Tibial artery (tissue), 4 donors: ENCODE measurements at regions not wholly inside any gene's neighbourhood (a gene's known extent, or its start where the extent isn't known, plus 50 kb on each side); places are given as distances from the start of the nearest gene placed in this dataset.

ENCODE experiments used
- DNase-seq, 2 donors: peaks; one replicate each; pipeline ENCODE4 v3.0.0-alpha.2; 2019
- H3K27ac ChIP-seq, 2 donors: fragments of 200-600 bp; sonication (generic) in 1 of 2; 1 replicate in 1 of 2; 2 replicates in 1 of 2; pipeline ENCODE4 v1.5.1; 2018 to 2019; ENCODE audit warnings: mild to moderate bottlenecking in 1 of 2
- H3K27me3 ChIP-seq, 2 donors: fragments of 200-600 bp; sonication (generic) in 1 of 2; one replicate each; pipeline versions ENCODE4 v1.5.1 to v1.6.0; 2016 to 2019
- H3K36me3 ChIP-seq, 3 donors: fragments of 200-600 bp; sonication (generic) in 2 of 3; one replicate each; pipeline ENCODE4 v1.5.1; 2016 to 2019; ENCODE audit warnings: mild to moderate bottlenecking in 2 of 3
- H3K4me1 ChIP-seq, 4 donors: fragments of 200-600 bp; sonication (generic) in 2 of 4; 1 replicate in 3 of 4; 2 replicates in 1 of 4; pipeline ENCODE4 v1.5.1; 2016 to 2019
- H3K4me3 ChIP-seq, 2 donors: fragments of 200-600 bp; sonication (generic) in 1 of 2; 1 replicate in 1 of 2; 2 replicates in 1 of 2; pipeline ENCODE4 v1.5.1; 2018 to 2019; ENCODE audit warnings: mild to moderate bottlenecking in 2 of 2
- H3K9me3 ChIP-seq, 3 donors: fragments of 200-600 bp; sonication (generic) in 1 of 3; one replicate each; pipeline ENCODE4 v1.5.1; 2016 to 2019
- CTCF ChIP-seq, 2 experiments: fragments of 200-600 bp in 1 of 2; fragments of 450-650 bp in 1 of 2; IDR thresholded peaks; one replicate each; pipeline ENCODE4 v1.5.1; 2017 to 2019; ENCODE audit warnings: antibody characterized with exemption in 2 of 2, mild to moderate bottlenecking in 1 of 2, moderate library complexity in 1 of 2
- intact Hi-C: fragments of 100-400 bp; cut with DNase I; formaldehyde crosslinking; loops from one replicate; pipeline ENCODE4 v1.15.0; 2023; ENCODE audit warnings: low total_unique reads

DNA sequence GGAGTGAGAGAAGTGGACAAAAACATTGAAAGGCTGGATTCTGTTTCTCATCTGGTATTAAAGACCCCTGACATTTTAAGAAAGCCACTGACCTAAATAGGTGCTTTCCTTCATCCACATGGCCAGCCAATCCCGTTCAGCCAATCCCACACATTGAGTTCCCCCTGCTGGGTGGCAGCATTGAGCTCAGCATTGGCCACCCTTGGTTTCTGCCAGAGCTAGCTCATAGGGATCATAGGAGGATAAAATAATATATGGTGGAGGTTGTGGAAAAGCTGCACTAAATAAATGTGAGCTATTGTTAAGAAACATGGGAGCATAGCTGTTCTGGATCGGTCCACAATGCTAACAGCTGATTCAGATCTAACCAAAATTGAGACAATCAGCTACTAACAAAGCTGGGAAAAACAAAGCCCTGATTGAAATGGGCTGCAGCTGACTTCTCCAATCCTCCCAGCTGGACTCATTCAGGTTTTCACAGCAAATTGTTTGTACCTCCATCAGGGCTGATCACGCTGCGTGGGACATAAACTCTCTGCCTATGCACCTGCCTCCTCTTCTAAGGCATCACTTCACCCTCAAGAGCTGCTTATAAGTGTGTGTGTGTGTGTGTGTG, 256.5 kb downstream of the EMP1 start:
- H3K36me3 ChIP-seq, result no peaks in the 10 kb centered on the region
- no peak overlapping the region for H3K4me3 ChIP-seq
- no peaks in the 10 kb centered on the region for H3K9me3 ChIP-seq
- TF ChIP-seq CTCF (IDR thresholded peaks at IDR 0.05), result no peak
- no peaks in the 10 kb centered on the region for H3K27me3 ChIP-seq
- no peak overlapping the region for H3K27ac ChIP-seq
- intact Hi-C loops, result no loop called here
- H3K4me1 ChIP-seq, result no peaks in the 10 kb centered on the region
- no peak for DNase-seq

- TF ChIP-seq CTCF (IDR thresholded peaks at IDR 0.05), result no peak
- H3K27me3 ChIP-seq, result no peaks in the 10 kb centered on the region
- H3K9me3 ChIP-seq, result no peaks in the 10 kb centered on the region
- no peaks in the 10 kb centered on the region for H3K4me1 ChIP-seq
- no peak for DNase-seq
- intact Hi-C loops, result no loop called here
- H3K27ac ChIP-seq, result no peak overlapping the region
- H3K4me3 ChIP-seq, result no peak overlapping the region
- no peaks in the 10 kb centered on the region for H3K36me3 ChIP-seq
Measured at GRCh38 chr12:13451776-13452175, 255.2 kb downstream of the EMP1 start.

- TF ChIP-seq CTCF (IDR thresholded peaks at IDR 0.05), result no peak
- Histone ChIP-seq H3K27me3 (no peaks in the 10 kb centered on the region), H3K4me3 (no peak overlapping the region), H3K4me1 (no peaks in the 10 kb centered on the region), H3K9me3 (no peaks in the 10 kb centered on the region), H3K27ac (no peak overlapping the region), H3K36me3 (no peaks in the 10 kb centered on the region)
- no peak for DNase-seq
- intact Hi-C loops, result no loop called here
Measured at GRCh38 chr12:13450231-13451080, 253.9 kb downstream of the EMP1 start.

DNA sequence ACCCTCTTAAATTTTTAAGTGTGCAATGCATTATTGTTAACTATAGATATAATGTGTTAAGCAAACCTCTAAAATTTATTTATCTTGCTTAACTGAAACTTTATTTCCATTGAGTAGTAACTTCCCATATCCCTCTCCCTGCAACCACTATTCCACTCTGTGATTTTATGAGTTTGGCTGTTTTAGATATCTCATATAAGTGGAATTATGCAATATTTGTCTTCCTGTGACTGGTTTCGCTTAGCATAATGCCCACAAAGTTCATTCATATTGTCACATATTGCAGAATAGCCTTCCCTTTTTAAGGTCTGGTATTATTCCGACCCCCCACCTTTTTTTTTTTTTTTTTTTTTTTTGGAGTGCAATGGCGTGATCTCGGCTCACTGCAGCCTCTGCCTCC, 247.6 kb downstream of the EMP1 start:
- H3K27me3 ChIP-seq, result peaks cover 0 to under 1% of the 10 kb centered on the region in 2 donors
- no peak overlapping the region for H3K4me3 ChIP-seq
- H3K9me3 ChIP-seq, result no peaks in the 10 kb centered on the region
- no peak for DNase-seq
- no peak for TF ChIP-seq CTCF (IDR thresholded peaks at IDR 0.05)
- intact Hi-C loops, result no loop called here
- H3K27ac ChIP-seq, result no peak overlapping the region
- H3K36me3 ChIP-seq, result no peaks in the 10 kb centered on the region
- no peaks in the 10 kb centered on the region for H3K4me1 ChIP-seq

DNA sequence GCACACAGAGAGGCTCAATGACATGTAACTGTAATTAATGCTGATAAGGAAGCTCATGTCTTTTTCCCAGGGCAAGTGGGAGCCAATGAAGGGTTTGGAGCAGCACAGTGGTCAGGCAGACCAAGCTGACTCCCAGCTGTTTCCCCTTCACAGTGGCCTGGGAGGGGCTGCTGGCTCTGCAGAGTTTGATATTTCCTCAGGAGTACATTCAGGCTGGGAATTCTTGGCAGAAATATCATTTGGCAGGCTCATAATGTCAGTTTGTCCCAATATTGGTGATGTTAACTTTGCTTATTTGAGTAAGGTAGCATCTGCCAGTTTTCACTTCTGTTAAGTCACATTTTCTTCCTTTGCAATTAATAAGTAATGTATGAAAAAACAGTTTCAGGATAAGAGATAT, 247.0 kb downstream of the EMP1 start:
- Histone ChIP-seq H3K27me3 (peaks cover 0 to 4% of the 10 kb centered on the region in 2 donors), H3K9me3 (no peaks in the 10 kb centered on the region), H3K27ac (no peak overlapping the region), H3K4me1 (no peaks in the 10 kb centered on the region), H3K36me3 (no peaks in the 10 kb centered on the region), H3K4me3 (no peak overlapping the region)
- no peak for TF ChIP-seq CTCF (IDR thresholded peaks at IDR 0.05)
- peak in 1 of 2 donors; percentile 56 for DNase-seq
- intact Hi-C loops, result no loop called here
